ENCODE measurements at regions not wholly inside any gene's neighbourhood (a gene's known extent, or its start where the extent isn't known, plus 50 kb on each side); places are given as distances from the start of the nearest gene placed in this dataset.
"Not testable (repeated sequence)": the region's sequence is repeated elsewhere in the genome, so short reads cannot be mapped to it uniquely, and the experiment has no call there.

DNA sequence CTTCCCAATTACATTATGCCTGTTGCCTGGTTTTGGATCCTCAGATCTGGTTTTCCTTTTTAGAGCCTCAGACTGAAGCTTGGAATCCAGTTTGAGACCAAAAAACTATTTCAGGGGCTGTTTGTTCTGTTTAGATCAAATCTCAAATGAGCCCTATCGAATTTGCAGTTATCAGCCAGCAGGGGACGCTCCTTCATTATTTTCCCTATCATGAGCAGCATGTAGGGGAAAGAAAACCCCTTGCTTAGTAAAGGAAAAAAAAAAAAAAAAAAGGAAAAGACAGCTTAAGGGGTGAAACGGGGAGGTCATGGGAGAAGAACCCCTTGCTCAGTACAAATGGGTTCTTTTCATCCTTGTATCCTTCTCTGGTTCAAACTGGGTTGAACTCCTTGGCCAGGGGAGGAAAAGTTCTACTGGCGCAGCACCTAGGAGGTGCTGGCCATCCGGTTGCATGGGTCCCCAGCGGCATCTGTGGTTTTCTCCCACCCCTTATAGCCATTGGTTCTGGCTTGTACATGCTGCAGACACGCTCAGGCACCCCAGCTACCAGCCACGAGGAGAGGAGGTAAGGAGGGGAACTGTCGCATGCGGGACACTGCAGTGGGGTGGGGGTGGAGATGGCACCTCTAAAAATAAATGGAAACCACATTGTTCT is 1375.1 kb upstream of the ALCAM start:
- Mint-ChIP-seq H3K4me3 (no peak overlapping the region), H3K27me3 (no peaks in the 10 kb centered on the region), H3K27ac (no peak overlapping the region), H3K36me3 (ENCODE audit: low read depth) (no peaks in the 10 kb centered on the region), H3K4me1 (ENCODE audit: low read depth) (no peaks in the 10 kb centered on the region), H3K9me3 (no peaks in the 10 kb centered on the region)
- no peak for DNase-seq

- no peaks in the 10 kb centered on the region for H3K27me3 Mint-ChIP-seq
- no peaks in the 10 kb centered on the region for H3K9me3 Mint-ChIP-seq
- H3K27ac Mint-ChIP-seq, result no peak overlapping the region
- H3K4me1 Mint-ChIP-seq (ENCODE audit: low read depth), result no peaks in the 10 kb centered on the region
- no peak overlapping the region for H3K4me3 Mint-ChIP-seq
- H3K36me3 Mint-ChIP-seq (ENCODE audit: low read depth), result no peaks in the 10 kb centered on the region
- DNase-seq, result no peak
Measured at GRCh38 chr3:103992469-103992868, 1374.2 kb upstream of the ALCAM start.

GRCh38 chr3:104004956-104005355 is 1361.8 kb upstream of the ALCAM start:
- no peaks in the 10 kb centered on the region for H3K27me3 Mint-ChIP-seq
- DNase-seq, result no peak
- no peaks in the 10 kb centered on the region for H3K36me3 Mint-ChIP-seq (ENCODE audit: low read depth)
- H3K4me3 Mint-ChIP-seq, result no peak overlapping the region
- no peak overlapping the region for H3K27ac Mint-ChIP-seq
- H3K9me3 Mint-ChIP-seq, result no peaks in the 10 kb centered on the region
- H3K4me1 Mint-ChIP-seq (ENCODE audit: low read depth), result no peaks in the 10 kb centered on the region

DNA sequence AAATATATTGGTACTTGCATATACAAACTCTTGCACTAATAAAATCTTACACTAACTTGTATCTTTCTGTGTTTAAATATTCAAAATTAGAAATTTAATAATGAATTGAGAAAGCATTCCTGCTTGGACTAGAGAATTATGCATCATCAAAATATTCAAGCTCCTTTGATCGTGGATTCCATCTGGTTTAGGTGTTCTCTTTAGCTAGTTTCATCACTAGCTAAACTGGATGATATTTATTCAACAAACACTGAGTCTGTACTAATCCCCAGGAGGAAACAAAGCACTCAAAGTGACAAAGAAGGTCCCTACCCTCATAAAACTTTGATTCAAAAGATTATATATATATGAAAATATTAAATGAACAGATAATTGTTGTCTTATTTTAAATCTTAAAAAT is 1360.9 kb upstream of the ALCAM start:
- no peak for DNase-seq
- no peaks in the 10 kb centered on the region for H3K36me3 Mint-ChIP-seq (ENCODE audit: low read depth)
- H3K4me1 Mint-ChIP-seq (ENCODE audit: low read depth), result no peaks in the 10 kb centered on the region
- no peak overlapping the region for H3K4me3 Mint-ChIP-seq
- no peaks in the 10 kb centered on the region for H3K27me3 Mint-ChIP-seq
- H3K27ac Mint-ChIP-seq, result no peak overlapping the region
- H3K9me3 Mint-ChIP-seq, result no peaks in the 10 kb centered on the region

DNA sequence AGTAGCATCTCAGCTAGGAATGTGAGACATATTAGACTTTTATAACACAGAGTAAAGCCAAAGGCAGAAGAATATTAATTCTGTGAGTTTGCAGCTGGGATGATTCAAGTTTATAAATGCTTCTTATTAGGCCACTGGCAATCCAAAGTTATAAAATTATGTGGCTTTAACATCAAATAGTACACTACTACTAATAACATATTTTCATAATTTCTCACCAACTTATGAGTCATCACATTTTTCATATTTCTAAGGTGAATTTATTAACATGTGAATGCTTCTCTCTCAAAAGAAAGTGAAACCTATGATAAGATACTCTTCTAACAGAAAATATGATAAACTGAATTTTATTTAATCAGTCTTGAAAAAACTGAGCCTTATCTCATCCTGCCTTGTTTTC is 1348.2 kb upstream of the ALCAM start:
- Mint-ChIP-seq H3K4me3 (no peak overlapping the region), H3K27ac (no peak overlapping the region), H3K36me3 (ENCODE audit: low read depth) (no peaks in the 10 kb centered on the region), H3K9me3 (peaks cover 19% of the 10 kb centered on the region), H3K27me3 (no peaks in the 10 kb centered on the region), H3K4me1 (ENCODE audit: low read depth) (no peaks in the 10 kb centered on the region)
- DNase-seq, result no peak

- Mint-ChIP-seq H3K27ac (no peak overlapping the region), H3K36me3 (ENCODE audit: low read depth) (no peaks in the 10 kb centered on the region), H3K4me1 (ENCODE audit: low read depth) (no peaks in the 10 kb centered on the region), H3K4me3 (no peak overlapping the region), H3K9me3 (peaks cover 16% of the 10 kb centered on the region), H3K27me3 (no peaks in the 10 kb centered on the region)
- no peak for DNase-seq
Measured at GRCh38 chr3:104031598-104031997, 1335.1 kb upstream of the ALCAM start.

DNA sequence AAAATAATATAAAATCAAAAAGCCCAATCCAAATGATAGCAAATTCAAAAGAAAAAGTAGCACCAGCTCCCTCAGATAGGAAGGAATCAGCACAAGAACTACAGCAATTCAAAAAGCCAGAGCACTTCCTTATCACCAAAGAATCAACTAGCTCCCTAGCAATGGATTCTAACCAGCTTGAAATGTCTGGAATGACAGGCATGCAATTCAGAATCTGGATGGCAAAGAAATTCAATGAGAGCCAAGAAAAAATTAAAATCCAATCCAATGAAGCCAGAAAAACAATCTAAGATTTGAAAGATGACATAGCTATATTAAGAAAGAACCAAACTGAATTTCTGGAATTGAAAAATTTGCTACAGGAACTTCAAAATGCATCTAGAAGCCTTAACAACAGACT is 1334.4 kb upstream of the ALCAM start:
- Mint-ChIP-seq H3K4me1 (ENCODE audit: low read depth) (no peaks in the 10 kb centered on the region), H3K36me3 (ENCODE audit: low read depth) (no peaks in the 10 kb centered on the region), H3K27me3 (no peaks in the 10 kb centered on the region), H3K27ac (no peak overlapping the region), H3K4me3 (no peak overlapping the region), H3K9me3 (peaks cover 16% of the 10 kb centered on the region)
- DNase-seq, result no peak

GRCh38 chr3:104040896-104041295 is 1325.8 kb upstream of the ALCAM start:
- Mint-ChIP-seq H3K27ac (no peak overlapping the region), H3K4me3 (no peak overlapping the region), H3K4me1 (ENCODE audit: low read depth) (no peaks in the 10 kb centered on the region), H3K9me3 (peaks cover 5% of the 10 kb centered on the region), H3K27me3 (no peaks in the 10 kb centered on the region), H3K36me3 (ENCODE audit: low read depth) (no peaks in the 10 kb centered on the region)
- no peak for DNase-seq

- H3K27me3 Mint-ChIP-seq; H3K4me1 Mint-ChIP-seq (ENCODE audit: low read depth); H3K4me3 Mint-ChIP-seq; H3K36me3 Mint-ChIP-seq (ENCODE audit: low read depth); H3K9me3 Mint-ChIP-seq; DNase-seq; H3K27ac Mint-ChIP-seq: not testable (repeated sequence)
Measured at GRCh38 chr3:104043001-104043543, 1323.6 kb upstream of the ALCAM start.

GRCh38 chr3:104044002-104044401 is 1322.7 kb upstream of the ALCAM start:
- no peaks in the 10 kb centered on the region for H3K27me3 Mint-ChIP-seq
- H3K36me3 Mint-ChIP-seq (ENCODE audit: low read depth), result no peaks in the 10 kb centered on the region
- no peaks in the 10 kb centered on the region for H3K4me1 Mint-ChIP-seq (ENCODE audit: low read depth)
- no peak for DNase-seq
- H3K4me3 Mint-ChIP-seq, result no peak overlapping the region
- H3K27ac Mint-ChIP-seq, result no peak overlapping the region
- H3K9me3 Mint-ChIP-seq, result peaks cover 5% of the 10 kb centered on the region

DNA sequence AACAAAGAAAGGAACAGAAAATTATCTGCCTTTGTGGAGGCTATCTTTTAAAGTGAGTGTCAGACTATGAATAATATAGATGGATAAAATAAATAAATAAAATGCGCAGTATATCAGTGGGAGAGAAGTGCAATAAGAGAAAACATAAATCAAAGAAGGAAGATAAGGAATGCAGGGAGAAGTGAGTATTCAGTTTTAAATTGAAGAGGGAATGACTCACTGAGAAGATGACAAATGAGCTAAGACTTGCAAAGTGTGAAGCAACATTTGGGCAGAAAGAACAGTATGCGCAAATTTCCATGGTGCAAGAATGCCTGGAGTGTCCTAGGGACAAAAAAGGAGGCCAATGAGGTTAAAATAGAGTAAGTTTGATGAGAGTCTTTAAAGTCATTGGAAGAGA is 1300.1 kb upstream of the ALCAM start:
- H3K27me3 Mint-ChIP-seq, result no peaks in the 10 kb centered on the region
- no peak overlapping the region for H3K27ac Mint-ChIP-seq
- no peak overlapping the region for H3K4me3 Mint-ChIP-seq
- peaks cover 10% of the 10 kb centered on the region for H3K9me3 Mint-ChIP-seq
- no peaks in the 10 kb centered on the region for H3K4me1 Mint-ChIP-seq (ENCODE audit: low read depth)
- H3K36me3 Mint-ChIP-seq (ENCODE audit: low read depth), result no peaks in the 10 kb centered on the region
- no peak for DNase-seq

GRCh38 chr3:104069114-104069513 is 1297.6 kb upstream of the ALCAM start:
- Mint-ChIP-seq H3K4me1 (ENCODE audit: low read depth) (no peaks in the 10 kb centered on the region), H3K9me3 (peaks cover 5% of the 10 kb centered on the region), H3K27ac (no peak overlapping the region), H3K36me3 (ENCODE audit: low read depth) (no peaks in the 10 kb centered on the region), H3K27me3 (no peaks in the 10 kb centered on the region), H3K4me3 (no peak overlapping the region)
- DNase-seq, result no peak

DNA sequence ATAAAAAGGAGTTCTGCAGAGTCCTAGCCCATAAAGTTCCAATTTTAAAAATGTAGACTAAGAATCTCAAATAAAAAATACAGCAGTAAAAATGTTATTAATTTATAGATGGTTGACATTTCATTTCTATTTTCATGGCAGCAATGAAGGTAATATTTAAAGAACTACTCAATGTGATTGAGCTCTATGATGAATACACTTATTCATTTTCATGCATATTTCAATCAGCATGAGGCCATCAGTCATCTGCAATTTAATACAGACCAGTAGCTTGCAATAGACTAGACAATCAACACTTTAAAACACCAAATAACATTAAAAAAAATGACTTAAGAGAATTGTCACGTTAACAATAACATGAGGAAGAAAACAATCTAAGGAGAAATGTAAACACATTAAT is 1295.8 kb upstream of the ALCAM start:
- Mint-ChIP-seq H3K9me3 (peaks cover 5% of the 10 kb centered on the region), H3K4me3 (no peak overlapping the region), H3K36me3 (ENCODE audit: low read depth) (no peaks in the 10 kb centered on the region), H3K27me3 (no peaks in the 10 kb centered on the region), H3K27ac (no peak overlapping the region), H3K4me1 (ENCODE audit: low read depth) (no peaks in the 10 kb centered on the region)
- no peak for DNase-seq

DNA sequence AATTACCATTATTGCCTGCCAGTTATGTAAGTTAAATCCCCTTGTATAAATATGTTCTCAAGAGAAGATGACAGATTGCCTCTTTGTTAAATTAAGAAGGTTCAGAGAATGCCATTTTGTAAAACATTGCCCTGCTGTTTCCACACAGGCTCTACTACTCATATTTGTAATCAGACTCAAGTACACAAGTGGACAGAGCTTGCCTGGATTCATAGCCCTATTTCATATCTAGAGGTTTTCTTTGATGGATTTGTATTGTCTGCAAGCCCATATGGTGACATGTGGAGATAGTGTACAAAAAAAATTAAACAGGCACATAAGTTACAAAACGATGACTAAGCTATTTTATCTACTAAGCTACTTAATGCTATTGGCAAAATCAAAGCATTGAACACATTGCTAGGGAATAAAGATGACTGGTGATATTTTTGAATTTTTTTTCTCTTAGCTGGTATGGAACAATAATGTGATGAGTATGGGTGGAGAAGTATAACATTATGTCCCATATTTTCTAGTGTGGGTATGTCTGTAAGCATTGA is 1286.6 kb upstream of the ALCAM start:
- Mint-ChIP-seq H3K36me3 (ENCODE audit: low read depth) (no peaks in the 10 kb centered on the region), H3K27me3 (no peaks in the 10 kb centered on the region), H3K27ac (no peak overlapping the region), H3K4me1 (ENCODE audit: low read depth) (no peaks in the 10 kb centered on the region), H3K9me3 (peaks cover 2% of the 10 kb centered on the region), H3K4me3 (no peak overlapping the region)
- no peak for DNase-seq

GRCh38 chr3:104088738-104089137 is 1278.0 kb upstream of the ALCAM start:
- Mint-ChIP-seq H3K4me3 (no peak overlapping the region), H3K4me1 (ENCODE audit: low read depth) (no peaks in the 10 kb centered on the region), H3K27ac (no peak overlapping the region), H3K9me3 (peaks cover 12% of the 10 kb centered on the region), H3K27me3 (no peaks in the 10 kb centered on the region), H3K36me3 (ENCODE audit: low read depth) (no peaks in the 10 kb centered on the region)
- no peak for DNase-seq

GRCh38 chr3:104089987-104090386 is 1276.7 kb upstream of the ALCAM start:
- not testable (repeated sequence) for H3K27ac Mint-ChIP-seq; H3K4me3 Mint-ChIP-seq; H3K36me3 Mint-ChIP-seq (ENCODE audit: low read depth); H3K4me1 Mint-ChIP-seq (ENCODE audit: low read depth); H3K27me3 Mint-ChIP-seq; DNase-seq
- peaks cover 12% of the 10 kb centered on the region for H3K9me3 Mint-ChIP-seq

Data from activated T-cell treated with anti-CD3 and anti-CD28 coated beads, Interleukin-2, amount 50 U/mL, for 24 hours (primary cell).